ENCODE measurements at regions not wholly inside any gene's neighbourhood (a gene's known extent, or its start where the extent isn't known, plus 50 kb on each side); places are given as distances from the start of the nearest gene placed in this dataset.
"Not testable (repeated sequence)": the region's sequence is repeated elsewhere in the genome, so short reads cannot be mapped to it uniquely, and the experiment has no call there.

DNA sequence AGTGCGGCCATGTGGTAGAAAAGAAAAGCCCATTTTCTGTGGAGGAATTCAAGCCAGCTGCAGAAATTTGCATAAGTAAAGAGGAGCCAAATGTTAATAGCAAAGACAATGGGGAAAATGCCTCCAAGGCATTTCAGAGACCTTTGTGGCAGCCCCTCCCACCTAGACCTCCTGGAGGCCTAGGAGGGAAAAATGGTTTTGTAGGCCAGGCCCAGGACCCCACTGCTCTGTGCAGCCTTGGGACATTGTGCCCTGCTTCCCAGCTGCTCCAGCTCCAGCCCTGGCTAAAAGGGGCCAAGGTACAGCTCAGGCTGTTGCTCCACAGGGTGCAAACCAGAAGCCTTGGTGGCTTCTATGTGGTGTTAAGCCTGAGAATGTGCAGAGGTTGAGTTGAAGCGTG lies 75.6 kb upstream of the MKI67 start:
- not testable (repeated sequence) for TF ChIP-seq MED1 (CRISPR knock-in tag; IDR thresholded peaks at IDR 0.05); SNRNP70 (IDR thresholded peaks at IDR 0.05; ENCODE audit: low read depth, low read length); MEF2D (CRISPR knock-in tag; IDR thresholded peaks at IDR 0.05); SALL2 (CRISPR knock-in tag; IDR thresholded peaks at IDR 0.05); MIXL1 (CRISPR knock-in tag; IDR thresholded peaks at IDR 0.05); ZBTB21 (CRISPR knock-in tag; IDR thresholded peaks at IDR 0.05); GABPB1 (CRISPR knock-in tag; IDR thresholded peaks at IDR 0.05); SP1 (IDR thresholded peaks at IDR 0.05); SP1 (CRISPR knock-in tag; IDR thresholded peaks at IDR 0.05)
- TF ChIP-seq, protein P1, sequence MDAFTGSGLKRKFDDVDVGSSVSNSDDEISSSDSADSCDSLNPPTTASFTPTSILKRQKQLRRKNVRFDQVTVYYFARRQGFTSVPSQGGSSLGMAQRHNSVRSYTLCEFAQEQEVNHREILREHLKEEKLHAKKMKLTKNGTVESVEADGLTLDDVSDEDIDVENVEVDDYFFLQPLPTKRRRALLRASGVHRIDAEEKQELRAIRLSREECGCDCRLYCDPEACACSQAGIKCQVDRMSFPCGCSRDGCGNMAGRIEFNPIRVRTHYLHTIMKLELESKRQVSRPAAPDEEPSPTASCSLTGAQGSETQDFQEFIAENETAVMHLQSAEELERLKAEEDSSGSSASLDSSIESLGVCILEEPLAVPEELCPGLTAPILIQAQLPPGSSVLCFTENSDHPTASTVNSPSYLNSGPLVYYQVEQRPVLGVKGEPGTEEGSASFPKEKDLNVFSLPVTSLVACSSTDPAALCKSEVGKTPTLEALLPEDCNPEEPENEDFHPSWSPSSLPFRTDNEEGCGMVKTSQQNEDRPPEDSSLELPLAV (CRISPR knock-in tag; conservative IDR thresholded peaks at IDR 0.05; ENCODE audit: low read depth): not testable (repeated sequence)
- TF ChIP-seq, protein P2, sequence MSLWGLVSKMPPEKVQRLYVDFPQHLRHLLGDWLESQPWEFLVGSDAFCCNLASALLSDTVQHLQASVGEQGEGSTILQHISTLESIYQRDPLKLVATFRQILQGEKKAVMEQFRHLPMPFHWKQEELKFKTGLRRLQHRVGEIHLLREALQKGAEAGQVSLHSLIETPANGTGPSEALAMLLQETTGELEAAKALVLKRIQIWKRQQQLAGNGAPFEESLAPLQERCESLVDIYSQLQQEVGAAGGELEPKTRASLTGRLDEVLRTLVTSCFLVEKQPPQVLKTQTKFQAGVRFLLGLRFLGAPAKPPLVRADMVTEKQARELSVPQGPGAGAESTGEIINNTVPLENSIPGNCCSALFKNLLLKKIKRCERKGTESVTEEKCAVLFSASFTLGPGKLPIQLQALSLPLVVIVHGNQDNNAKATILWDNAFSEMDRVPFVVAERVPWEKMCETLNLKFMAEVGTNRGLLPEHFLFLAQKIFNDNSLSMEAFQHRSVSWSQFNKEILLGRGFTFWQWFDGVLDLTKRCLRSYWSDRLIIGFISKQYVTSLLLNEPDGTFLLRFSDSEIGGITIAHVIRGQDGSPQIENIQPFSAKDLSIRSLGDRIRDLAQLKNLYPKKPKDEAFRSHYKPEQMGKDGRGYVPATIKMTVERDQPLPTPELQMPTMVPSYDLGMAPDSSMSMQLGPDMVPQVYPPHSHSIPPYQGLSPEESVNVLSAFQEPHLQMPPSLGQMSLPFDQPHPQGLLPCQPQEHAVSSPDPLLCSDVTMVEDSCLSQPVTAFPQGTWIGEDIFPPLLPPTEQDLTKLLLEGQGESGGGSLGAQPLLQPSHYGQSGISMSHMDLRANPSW (CRISPR knock-in tag; IDR thresholded peaks at IDR 0.05; ENCODE audit: borderline replicate concordance): not testable (repeated sequence)
- TF ChIP-seq, protein P3, sequence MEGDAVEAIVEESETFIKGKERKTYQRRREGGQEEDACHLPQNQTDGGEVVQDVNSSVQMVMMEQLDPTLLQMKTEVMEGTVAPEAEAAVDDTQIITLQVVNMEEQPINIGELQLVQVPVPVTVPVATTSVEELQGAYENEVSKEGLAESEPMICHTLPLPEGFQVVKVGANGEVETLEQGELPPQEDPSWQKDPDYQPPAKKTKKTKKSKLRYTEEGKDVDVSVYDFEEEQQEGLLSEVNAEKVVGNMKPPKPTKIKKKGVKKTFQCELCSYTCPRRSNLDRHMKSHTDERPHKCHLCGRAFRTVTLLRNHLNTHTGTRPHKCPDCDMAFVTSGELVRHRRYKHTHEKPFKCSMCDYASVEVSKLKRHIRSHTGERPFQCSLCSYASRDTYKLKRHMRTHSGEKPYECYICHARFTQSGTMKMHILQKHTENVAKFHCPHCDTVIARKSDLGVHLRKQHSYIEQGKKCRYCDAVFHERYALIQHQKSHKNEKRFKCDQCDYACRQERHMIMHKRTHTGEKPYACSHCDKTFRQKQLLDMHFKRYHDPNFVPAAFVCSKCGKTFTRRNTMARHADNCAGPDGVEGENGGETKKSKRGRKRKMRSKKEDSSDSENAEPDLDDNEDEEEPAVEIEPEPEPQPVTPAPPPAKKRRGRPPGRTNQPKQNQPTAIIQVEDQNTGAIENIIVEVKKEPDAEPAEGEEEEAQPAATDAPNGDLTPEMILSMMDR (CRISPR knock-in tag; IDR thresholded peaks at IDR 0.05): not testable (repeated sequence)

Data from HepG2 (cell line).